Activated CD4-positive, alpha-beta T cell treated with anti-CD3 and anti-CD28 coated beads for 48 hours (primary cell): ENCODE measurements at regions not wholly inside any gene's neighbourhood (a gene's known extent, or its start where the extent isn't known, plus 50 kb on each side); places are given as distances from the start of the nearest gene placed in this dataset.

Experiments
- DNase-seq: peaks from one replicate; pipeline ENCODE4 v3.0.0-alpha.2; 2020

DNA sequence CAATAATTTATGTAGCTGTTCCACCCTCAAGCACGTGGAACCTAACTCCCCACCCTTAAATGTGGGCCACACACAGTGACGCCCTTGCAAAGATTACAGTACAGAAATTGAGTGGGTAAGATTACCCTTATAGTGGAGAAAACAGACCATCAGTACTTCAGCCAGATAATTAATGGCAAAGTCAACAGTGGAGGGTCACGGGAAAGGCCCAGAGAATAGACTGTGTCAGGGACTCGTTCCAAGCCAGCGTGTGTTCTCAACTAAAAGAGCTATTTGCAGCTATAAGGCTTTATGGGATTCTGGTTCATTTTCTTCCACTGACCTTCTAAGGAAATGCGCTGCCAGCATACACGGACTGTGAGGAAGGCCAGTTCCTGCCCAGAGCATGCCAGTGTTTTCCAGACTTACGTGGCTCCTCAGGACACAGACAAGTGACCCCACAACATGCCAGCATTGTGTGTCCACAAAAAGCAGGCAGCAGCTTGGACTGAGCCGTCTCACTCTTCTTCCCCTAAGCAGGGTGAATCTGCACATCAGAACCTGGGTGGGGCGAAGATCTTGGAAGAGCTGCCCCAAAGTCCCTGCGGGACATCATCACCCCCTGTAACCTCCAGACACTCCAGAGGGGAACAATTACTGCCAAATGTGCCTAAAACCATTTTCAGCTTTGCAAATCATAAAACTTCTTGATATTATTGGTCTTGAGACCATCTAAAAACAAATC is 428.5 kb downstream of the OCA2 start:
- no peak for DNase-seq

DNA sequence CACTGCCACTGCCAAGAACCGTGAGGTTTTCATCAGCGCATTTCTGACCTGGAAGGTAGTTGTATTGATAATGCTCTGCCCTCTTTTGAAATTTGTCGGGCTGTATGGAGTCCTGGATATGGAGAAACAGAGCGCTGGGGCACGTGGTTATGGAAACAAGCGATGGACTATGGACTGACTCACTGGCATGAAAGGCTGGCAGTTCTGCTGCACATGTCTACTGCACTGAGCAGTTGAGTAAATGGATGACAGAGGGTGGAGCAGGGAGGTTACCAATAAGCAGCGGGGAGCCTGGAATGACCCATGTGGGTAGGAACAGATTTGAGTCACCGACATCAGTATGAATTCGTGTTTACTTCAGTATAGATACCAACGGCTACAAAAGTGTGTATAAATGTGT is 429.5 kb downstream of the OCA2 start:
- no peak for DNase-seq

DNA sequence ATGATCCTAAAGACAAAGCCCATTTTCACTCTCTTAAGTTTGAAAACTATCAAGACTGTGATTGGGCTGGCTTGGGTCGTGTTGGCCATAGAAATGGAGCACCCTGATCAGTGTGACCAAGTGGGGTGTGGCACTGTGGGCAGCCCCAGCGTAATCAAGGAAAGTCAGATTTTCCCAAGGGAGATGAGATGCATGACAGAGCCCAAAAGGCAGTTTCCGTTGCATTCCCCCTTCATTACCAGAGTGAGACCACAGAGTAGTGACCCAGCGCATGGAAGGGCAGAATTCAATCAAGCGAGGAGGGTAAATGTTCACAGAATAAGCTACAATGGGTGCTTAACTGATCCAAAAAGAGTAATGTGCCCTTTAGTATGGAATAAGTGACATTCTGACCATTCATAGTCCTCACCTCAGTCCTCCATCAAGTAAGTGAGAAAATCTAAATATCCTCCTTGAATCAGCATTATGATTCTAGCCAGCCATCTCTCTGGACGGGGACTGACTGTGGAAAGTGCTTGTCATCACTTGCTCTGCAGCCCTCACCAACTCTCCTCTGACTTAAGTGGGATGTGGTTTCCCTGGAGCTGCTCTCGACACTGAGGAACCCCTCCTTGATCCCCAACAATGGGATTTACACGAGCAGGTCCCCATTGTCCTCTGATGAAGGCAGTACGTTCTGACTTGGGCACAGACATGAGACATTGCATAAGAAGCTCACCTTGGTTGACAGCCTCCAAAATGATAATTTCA is 430.5 kb downstream of the OCA2 start:
- no peak for DNase-seq

- DNase-seq: no peak
These were observed 434.1 kb downstream of the OCA2 start for GRCh38 chr15:27665002-27665401.

DNA sequence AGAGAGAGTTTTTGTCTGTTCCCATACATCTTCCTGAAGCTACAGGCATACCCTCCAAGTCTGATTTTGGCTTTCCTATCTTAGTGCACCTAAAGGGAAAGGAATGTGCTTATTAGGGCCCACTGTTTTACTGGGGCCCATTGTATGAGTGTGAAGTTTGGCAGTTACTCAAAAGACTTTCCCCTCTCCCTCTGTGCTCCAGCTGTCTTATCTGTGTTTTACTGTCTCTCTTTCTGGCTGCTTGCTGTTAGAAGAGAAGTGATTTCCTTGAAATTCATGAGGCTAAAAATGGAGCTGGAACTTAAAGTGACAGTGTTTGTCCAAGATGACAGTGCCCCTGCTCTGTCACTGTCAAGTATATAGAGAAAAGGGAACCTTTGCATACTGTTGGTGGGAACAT is 436.2 kb downstream of the OCA2 start:
- no peak for DNase-seq

DNA sequence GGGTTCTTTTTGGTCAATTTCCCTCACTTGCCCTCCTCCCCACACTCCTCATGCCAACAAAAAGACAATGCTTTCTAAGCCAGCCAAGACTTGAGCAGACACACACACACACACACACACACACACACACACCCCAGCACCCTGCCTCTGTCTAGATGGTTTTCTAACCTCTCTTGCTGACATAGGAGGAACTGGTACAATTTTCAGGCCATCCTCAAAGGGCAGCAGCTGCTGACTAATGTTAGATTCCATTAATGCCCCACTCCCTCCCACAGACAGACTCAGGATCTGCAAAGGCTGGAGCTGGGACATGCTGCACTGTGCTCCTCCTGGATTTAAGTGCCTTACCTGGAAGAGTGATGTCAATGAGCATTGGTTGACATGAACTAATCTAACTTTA is 438.4 kb downstream of the OCA2 start:
- DNase-seq: no peak

DNA sequence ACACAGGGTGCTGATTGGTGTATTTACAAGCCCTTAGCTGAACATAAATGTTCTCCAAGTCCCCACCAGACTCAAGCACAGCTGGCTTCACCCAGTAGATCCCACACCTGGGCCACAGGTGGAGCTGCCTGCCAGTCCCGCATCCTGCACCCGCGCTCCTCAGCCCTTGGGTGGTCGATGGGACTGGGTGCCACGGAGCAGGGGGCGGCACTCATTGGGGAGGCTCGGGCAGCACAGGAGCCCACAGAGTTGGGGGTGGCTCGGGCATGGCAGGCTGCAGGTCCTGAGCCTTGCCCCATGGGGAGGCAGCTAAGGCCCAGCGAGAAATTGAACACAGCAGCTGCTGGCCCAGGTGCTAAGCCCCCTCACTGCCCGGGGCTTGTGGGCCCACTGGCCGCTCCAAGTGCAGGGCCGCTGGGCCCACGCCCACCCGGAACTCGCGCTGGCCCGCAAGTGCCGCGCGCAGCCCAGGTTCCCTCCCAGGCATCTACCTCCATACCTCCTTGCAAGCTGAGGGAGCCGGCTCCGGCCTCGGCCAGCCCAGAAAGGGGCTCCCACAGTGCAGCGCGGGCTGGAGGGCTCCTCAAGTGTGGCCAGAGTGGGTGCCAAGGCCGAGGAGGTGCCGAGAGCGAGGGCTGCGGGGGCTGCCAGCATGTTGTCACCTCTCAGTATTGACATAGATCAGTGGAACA is 442.7 kb downstream of the OCA2 start:
- no peak for DNase-seq

- DNase-seq: no peak
These were observed 444.1 kb downstream of the OCA2 start for GRCh38 chr15:27655056-27655455.

DNA sequence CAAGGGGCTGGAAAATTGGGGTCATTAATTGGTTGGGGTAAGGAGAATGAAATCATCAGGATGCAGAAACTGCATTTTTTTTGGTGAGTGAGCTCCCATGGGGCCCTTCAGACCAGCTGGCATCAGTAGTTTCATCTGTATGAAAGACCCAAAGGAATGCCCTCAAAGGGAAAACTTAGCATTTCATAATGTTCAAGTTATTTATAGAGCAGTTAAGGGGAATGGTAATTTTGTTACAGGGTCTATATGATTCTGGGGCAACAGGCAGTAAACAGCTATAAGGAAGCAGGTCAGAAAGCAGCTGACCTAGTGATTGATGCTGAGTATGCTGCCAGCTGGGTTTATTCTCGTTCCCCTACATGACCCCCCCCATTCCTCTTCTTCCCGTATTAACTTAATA is 448.9 kb downstream of the OCA2 start:
- DNase-seq: no peak

DNA sequence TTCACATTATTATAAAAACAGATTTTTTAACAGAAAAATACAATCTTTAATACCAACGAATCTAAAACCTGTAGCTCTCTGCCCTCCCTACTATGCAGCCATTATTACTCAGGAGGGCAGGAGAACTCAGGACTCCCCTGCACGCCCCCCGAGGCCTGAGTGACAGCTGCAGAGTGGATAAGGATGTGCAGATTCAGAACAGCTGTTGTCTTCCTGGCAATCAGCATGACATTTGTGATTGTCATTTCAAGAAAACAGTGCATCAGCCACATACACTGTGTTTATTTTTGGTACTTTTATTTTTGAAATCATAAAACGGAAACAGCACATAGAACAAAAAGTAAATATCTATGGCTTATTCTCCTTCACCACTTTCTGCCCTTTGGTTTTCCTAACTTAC is 450.8 kb downstream of the OCA2 start:
- no peak for DNase-seq

DNA sequence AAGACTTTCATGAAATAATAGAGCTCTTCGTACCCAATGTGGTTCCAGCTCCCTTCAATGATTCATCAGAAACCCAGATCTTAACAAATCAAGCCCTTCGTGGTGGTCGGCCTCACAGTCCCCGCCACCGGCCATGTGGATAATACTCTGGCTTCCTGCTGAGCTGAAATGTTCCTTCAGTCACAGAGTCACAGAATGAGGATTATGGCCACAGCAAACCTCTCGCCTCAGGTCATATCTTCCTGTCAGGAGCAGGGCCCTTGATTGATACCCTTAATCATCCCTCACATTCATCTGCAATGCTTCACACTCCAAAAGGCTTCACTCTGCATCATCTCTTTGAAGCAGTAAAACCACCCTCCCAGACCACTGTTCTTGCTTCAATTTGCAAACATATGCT is 452.6 kb downstream of the OCA2 start:
- no peak for DNase-seq

DNA sequence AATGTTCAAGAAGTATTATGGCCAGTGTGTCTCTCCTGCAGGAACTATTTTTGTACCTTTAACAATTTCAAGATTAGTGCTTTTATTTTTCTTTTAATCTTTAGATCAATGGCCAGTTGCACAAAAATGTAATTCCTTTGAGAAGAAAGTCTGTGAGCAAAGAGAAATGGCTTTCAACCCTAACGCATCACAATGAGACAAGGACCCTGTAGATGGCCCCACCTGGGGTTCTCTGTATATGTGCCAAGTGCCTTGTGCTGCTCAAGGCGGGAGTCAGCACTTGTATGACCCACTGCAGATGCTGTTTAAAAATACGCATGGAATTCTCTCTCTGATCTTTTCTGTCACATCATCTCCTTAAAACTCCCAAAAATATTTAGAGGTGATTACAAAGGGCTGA is 453.4 kb downstream of the OCA2 start:
- DNase-seq: no peak

GRCh38 chr15:27642981-27643380 is 456.1 kb downstream of the OCA2 start:
- no peak for DNase-seq

GRCh38 chr15:27639595-27639994 is 459.5 kb downstream of the OCA2 start:
- DNase-seq: no peak

DNA sequence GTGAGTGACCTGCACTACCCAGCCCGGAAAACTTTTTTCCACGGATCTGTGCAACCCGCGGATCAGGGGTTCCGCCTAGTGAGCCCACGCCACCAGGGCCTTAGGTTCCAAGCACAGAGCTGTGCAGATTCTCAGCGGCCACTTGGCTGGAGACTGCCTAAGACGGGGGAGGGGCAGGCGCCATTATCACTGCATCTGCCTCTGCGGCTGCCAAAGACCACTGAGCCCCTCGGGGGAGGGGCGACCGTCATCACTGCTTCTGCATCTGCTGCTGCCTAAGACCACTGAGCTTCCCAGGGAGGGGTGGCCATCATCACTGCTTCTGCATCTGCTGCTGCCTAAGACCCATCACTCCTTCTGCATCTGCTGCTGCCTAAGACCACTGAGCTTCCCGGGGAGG is 460.2 kb downstream of the OCA2 start:
- DNase-seq: no peak

- no peak for DNase-seq
These were observed 463.2 kb downstream of the OCA2 start for GRCh38 chr15:27635916-27636315.

DNA sequence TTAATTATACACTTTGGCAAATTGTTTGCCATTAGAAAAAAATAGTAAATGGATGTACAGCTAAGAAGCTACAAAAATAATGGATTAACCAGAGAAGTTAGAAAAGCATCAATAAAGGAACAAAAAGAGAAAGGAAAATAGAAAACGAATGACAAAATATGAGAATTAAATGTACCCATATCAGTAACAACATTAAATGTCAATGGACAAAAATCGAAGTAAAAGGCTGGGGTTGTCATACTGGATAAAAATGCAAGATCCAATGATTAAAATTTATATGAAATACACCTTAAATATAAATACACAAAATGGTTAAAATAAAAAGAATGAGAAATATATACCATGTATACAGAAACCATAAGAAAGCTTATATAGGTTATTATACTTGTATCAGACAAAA is 470.6 kb downstream of the OCA2 start:
- no peak for DNase-seq

GRCh38 chr15:27627623-27628022 is 471.5 kb downstream of the OCA2 start:
- DNase-seq: no peak

GRCh38 chr15:27623560-27624305 is 475.4 kb downstream of the OCA2 start:
- DNase-seq: no peak

GRCh38 chr15:27623149-27623548 is 476.0 kb downstream of the OCA2 start:
- DNase-seq: no peak

- DNase-seq: no peak
These were observed 476.7 kb downstream of the OCA2 start for GRCh38 chr15:27622371-27622770.

- no peak for DNase-seq
These were observed 479.9 kb downstream of the OCA2 start for GRCh38 chr15:27619204-27619603.

- DNase-seq: no peak
These were observed 482.1 kb downstream of the OCA2 start for GRCh38 chr15:27617013-27617412.
